ENCODE measurements at regions not wholly inside any gene's neighbourhood (a gene's known extent, or its start where the extent isn't known, plus 50 kb on each side); places are given as distances from the start of the nearest gene placed in this dataset.

DNA sequence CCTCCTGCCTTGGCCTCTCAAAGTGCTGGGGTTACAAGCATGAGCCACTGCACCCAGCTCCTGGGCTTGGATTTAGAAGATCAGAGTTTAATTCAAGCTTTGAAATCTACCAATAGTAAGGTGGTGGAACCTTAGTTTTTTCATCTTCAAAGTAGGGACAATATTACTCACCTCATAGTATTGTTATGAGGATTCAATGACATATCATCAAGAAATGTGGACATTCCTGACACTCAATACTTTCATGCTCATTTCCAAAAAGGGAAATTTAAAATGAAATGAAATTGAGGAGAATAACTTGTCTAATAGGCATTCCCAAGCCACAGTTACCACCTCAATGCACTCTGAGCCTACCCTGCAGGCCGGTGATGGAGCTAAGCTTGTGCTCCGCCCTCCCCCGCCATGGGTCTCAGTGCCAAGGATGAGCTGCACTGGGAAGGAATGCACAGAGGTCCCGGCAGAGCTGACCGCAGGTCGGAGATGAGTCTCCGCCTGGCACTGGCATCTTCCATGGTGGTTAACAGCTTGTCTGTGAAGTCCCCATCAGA lies 56.5 kb upstream of the BCAR3 start:
- peak; percentile 96 for ATAC-seq
- TF ChIP-seq, protein P1, sequence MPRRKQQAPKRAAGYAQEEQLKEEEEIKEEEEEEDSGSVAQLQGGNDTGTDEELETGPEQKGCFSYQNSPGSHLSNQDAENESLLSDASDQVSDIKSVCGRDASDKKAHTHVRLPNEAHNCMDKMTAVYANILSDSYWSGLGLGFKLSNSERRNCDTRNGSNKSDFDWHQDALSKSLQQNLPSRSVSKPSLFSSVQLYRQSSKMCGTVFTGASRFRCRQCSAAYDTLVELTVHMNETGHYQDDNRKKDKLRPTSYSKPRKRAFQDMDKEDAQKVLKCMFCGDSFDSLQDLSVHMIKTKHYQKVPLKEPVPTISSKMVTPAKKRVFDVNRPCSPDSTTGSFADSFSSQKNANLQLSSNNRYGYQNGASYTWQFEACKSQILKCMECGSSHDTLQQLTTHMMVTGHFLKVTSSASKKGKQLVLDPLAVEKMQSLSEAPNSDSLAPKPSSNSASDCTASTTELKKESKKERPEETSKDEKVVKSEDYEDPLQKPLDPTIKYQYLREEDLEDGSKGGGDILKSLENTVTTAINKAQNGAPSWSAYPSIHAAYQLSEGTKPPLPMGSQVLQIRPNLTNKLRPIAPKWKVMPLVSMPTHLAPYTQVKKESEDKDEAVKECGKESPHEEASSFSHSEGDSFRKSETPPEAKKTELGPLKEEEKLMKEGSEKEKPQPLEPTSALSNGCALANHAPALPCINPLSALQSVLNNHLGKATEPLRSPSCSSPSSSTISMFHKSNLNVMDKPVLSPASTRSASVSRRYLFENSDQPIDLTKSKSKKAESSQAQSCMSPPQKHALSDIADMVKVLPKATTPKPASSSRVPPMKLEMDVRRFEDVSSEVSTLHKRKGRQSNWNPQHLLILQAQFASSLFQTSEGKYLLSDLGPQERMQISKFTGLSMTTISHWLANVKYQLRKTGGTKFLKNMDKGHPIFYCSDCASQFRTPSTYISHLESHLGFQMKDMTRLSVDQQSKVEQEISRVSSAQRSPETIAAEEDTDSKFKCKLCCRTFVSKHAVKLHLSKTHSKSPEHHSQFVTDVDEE (CRISPR knock-in tag; IDR thresholded peaks at IDR 0.05): no peak
- 0 out of 2 replicates have a peak, but pooled peaks have one; percentile 23 for TF ChIP-seq ZNF565 (CRISPR knock-in tag; conservative IDR thresholded peaks at IDR 0.05; ENCODE audit: low read depth)

DNA sequence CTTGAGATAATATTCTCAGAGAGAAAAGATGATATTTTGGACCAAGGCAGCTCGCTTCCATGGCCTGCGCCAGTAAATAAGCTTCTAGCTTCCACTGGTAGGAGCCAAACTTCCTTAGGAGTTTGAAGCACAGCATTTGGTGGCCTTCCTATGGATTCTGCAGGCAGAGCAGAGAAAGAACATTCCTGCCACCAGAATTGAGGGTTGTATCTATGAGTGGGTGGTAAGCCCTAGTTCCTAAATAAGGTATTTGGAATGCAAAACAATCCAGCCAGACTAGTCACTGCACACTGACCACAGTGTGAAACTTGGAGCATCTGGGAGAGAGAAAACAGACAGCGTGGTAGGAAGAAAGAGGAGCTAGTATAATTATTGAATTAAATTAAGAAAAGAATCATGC lies 54.1 kb upstream of the BCAR3 start:
- ATAC-seq: peak; percentile 48
- TF ChIP-seq OSR1 (CRISPR knock-in tag; IDR thresholded peaks at IDR 0.05) (no peak), ISL1 (CRISPR knock-in tag; IDR thresholded peaks at IDR 0.05) (no peak), ZFP30 (CRISPR knock-in tag; IDR thresholded peaks at IDR 0.05) (no peak), ZNF8 (CRISPR knock-in tag; IDR thresholded peaks at IDR 0.05) (no peak), CSDC2 (CRISPR knock-in tag; IDR thresholded peaks at IDR 0.05) (no peak), PPARA (CRISPR knock-in tag; IDR thresholded peaks at IDR 0.05; ENCODE audit: borderline replicate concordance) (no peak), GLIS3 (CRISPR knock-in tag; IDR thresholded peaks at IDR 0.05) (no peak), TCF4 (CRISPR knock-in tag; IDR thresholded peaks at IDR 0.05; ENCODE audit: borderline replicate concordance) (no peak), BACH2 (CRISPR knock-in tag; IDR thresholded peaks at IDR 0.05; ENCODE audit: borderline replicate concordance) (no peak), ZFP3 (CRISPR knock-in tag; IDR thresholded peaks at IDR 0.05) (no peak), SNAI2 (CRISPR knock-in tag; IDR thresholded peaks at IDR 0.05) (no peak), ZNF565 (CRISPR knock-in tag; conservative IDR thresholded peaks at IDR 0.05; ENCODE audit: low read depth) (no peak), ESRRG (CRISPR knock-in tag; IDR thresholded peaks at IDR 0.05) (no peak), ARNTL (CRISPR knock-in tag; IDR thresholded peaks at IDR 0.05; ENCODE audit: borderline replicate concordance, low read depth) (no peak), ZC3H10 (CRISPR knock-in tag; IDR thresholded peaks at IDR 0.05) (no peak)
- TF ChIP-seq, protein P2, sequence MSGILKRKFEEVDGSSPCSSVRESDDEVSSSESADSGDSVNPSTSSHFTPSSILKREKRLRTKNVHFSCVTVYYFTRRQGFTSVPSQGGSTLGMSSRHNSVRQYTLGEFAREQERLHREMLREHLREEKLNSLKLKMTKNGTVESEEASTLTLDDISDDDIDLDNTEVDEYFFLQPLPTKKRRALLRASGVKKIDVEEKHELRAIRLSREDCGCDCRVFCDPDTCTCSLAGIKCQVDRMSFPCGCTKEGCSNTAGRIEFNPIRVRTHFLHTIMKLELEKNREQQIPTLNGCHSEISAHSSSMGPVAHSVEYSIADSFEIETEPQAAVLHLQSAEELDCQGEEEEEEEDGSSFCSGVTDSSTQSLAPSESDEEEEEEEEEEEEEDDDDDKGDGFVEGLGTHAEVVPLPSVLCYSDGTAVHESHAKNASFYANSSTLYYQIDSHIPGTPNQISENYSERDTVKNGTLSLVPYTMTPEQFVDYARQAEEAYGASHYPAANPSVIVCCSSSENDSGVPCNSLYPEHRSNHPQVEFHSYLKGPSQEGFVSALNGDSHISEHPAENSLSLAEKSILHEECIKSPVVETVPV (CRISPR knock-in tag; IDR thresholded peaks at IDR 0.05): no peak
- TF ChIP-seq, protein P3, sequence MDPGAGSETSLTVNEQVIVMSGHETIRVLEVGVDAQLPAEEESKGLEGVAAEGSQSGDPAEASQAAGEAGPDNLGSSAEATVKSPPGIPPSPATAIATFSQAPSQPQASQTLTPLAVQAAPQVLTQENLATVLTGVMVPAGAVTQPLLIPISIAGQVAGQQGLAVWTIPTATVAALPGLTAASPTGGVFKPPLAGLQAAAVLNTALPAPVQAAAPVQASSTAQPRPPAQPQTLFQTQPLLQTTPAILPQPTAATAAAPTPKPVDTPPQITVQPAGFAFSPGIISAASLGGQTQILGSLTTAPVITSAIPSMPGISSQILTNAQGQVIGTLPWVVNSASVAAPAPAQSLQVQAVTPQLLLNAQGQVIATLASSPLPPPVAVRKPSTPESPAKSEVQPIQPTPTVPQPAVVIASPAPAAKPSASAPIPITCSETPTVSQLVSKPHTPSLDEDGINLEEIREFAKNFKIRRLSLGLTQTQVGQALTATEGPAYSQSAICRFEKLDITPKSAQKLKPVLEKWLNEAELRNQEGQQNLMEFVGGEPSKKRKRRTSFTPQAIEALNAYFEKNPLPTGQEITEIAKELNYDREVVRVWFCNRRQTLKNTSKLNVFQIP (CRISPR knock-in tag; IDR thresholded peaks at IDR 0.05; ENCODE audit: borderline replicate concordance, low read depth): no peak
- TF ChIP-seq, protein P4, sequence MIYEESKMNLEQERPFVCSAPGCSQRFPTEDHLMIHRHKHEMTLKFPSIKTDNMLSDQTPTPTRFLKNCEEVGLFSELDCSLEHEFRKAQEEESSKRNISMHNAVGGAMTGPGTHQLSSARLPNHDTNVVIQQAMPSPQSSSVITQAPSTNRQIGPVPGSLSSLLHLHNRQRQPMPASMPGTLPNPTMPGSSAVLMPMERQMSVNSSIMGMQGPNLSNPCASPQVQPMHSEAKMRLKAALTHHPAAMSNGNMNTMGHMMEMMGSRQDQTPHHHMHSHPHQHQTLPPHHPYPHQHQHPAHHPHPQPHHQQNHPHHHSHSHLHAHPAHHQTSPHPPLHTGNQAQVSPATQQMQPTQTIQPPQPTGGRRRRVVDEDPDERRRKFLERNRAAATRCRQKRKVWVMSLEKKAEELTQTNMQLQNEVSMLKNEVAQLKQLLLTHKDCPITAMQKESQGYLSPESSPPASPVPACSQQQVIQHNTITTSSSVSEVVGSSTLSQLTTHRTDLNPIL (CRISPR knock-in tag; IDR thresholded peaks at IDR 0.05; ENCODE audit: low read depth): no peak
- TF ChIP-seq, protein P1 (CRISPR knock-in tag; IDR thresholded peaks at IDR 0.05): no peak
- TF ChIP-seq, protein P5, sequence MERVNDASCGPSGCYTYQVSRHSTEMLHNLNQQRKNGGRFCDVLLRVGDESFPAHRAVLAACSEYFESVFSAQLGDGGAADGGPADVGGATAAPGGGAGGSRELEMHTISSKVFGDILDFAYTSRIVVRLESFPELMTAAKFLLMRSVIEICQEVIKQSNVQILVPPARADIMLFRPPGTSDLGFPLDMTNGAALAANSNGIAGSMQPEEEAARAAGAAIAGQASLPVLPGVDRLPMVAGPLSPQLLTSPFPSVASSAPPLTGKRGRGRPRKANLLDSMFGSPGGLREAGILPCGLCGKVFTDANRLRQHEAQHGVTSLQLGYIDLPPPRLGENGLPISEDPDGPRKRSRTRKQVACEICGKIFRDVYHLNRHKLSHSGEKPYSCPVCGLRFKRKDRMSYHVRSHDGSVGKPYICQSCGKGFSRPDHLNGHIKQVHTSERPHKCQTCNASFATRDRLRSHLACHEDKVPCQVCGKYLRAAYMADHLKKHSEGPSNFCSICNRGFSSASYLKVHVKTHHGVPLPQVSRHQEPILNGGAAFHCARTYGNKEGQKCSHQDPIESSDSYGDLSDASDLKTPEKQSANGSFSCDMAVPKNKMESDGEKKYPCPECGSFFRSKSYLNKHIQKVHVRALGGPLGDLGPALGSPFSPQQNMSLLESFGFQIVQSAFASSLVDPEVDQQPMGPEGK (CRISPR knock-in tag; IDR thresholded peaks at IDR 0.05; ENCODE audit: borderline replicate concordance): no peak

Data from SK-N-SH treated with all-trans-retinoic acid at 6 μM for 48 hours (cell line).